GM18907 (cell line): ENCODE measurements at regions not wholly inside any gene's neighbourhood (a gene's known extent, or its start where the extent isn't known, plus 50 kb on each side); places are given as distances from the start of the nearest gene placed in this dataset.

Experiments used
- ATAC-seq: cut with Tn5 transposase; IDR thresholded peaks from one replicate; pipeline ENCODE4 v1.9.1; 2021; ENCODE audit warnings: mild to moderate bottlenecking, moderate library complexity; ENCODE audit not compliant: unreplicated experiment

- no peak for ATAC-seq
Measured at GRCh38 chr3:34277110-34277509, 478.7 kb downstream of the PDCD6IP start.

- ATAC-seq = no peak
Measured at GRCh38 chr3:34279901-34280300, 481.5 kb downstream of the PDCD6IP start.

GRCh38 chr3:34283751-34284150 is 485.3 kb downstream of the PDCD6IP start:
- ATAC-seq = no peak

- no peak for ATAC-seq
Measured at GRCh38 chr3:34284959-34285826, 486.8 kb downstream of the PDCD6IP start.

- no peak for ATAC-seq
Measured at GRCh38 chr3:34285827-34286188, 487.4 kb downstream of the PDCD6IP start.

- ATAC-seq = no peak
Measured at GRCh38 chr3:34292605-34293300, 494.3 kb downstream of the PDCD6IP start.

- no peak for ATAC-seq
Measured at GRCh38 chr3:34294240-34294639, 495.8 kb downstream of the PDCD6IP start.

GRCh38 chr3:34296796-34297195 is 498.4 kb downstream of the PDCD6IP start:
- ATAC-seq = no peak

GRCh38 chr3:34298653-34299052 is 500.2 kb downstream of the PDCD6IP start:
- no peak for ATAC-seq

GRCh38 chr3:34300621-34301020 is 502.2 kb downstream of the PDCD6IP start:
- no peak for ATAC-seq

GRCh38 chr3:34301313-34301712 is 502.9 kb downstream of the PDCD6IP start:
- ATAC-seq = no peak

GRCh38 chr3:34305266-34305665 is 506.8 kb downstream of the PDCD6IP start:
- ATAC-seq = no peak

GRCh38 chr3:34312684-34313083 is 514.3 kb downstream of the PDCD6IP start:
- ATAC-seq = no peak

GRCh38 chr3:34319881-34320280 is 521.5 kb downstream of the PDCD6IP start:
- peak; percentile 20 for ATAC-seq

- ATAC-seq = peak; percentile 90
Measured at GRCh38 chr3:34323517-34323916, 525.1 kb downstream of the PDCD6IP start.

- ATAC-seq = no peak
Measured at GRCh38 chr3:34346656-34347055, 548.2 kb downstream of the PDCD6IP start.

- ATAC-seq = no peak
Measured at GRCh38 chr3:34351882-34352777, 553.7 kb downstream of the PDCD6IP start.

- ATAC-seq = no peak
Measured at GRCh38 chr3:34352778-34353331, 554.4 kb downstream of the PDCD6IP start.

GRCh38 chr3:34357461-34357860 is 559.0 kb downstream of the PDCD6IP start:
- no peak for ATAC-seq

- no peak for ATAC-seq
Measured at GRCh38 chr3:34359064-34359463, 560.6 kb downstream of the PDCD6IP start.

- ATAC-seq = no peak
Measured at GRCh38 chr3:34360713-34361112, 562.3 kb downstream of the PDCD6IP start.
